ENCODE measurements at regions not wholly inside any gene's neighbourhood (a gene's known extent, or its start where the extent isn't known, plus 50 kb on each side); places are given as distances from the start of the nearest gene placed in this dataset.

DNA sequence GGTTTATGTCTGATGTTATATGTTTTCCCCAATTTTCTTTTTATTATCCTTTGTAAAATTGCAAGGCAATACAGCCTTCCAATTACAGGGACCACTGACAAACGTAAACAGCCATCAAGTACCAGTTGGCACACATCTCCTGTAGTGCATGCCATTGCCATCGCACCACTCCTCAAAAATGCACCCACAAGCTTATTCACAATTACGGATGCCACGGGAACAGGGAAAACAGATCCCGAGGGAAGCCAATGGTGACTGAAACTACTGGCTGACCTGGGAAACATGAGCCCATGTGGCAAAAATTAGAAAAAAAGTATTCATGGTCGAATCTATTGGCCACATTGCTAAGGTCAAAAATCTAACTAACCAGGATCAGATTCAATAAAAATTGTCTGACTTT, 395.2 kb downstream of the PAX1 start:
- CTCF ChIA-PET: no interaction called here

DNA sequence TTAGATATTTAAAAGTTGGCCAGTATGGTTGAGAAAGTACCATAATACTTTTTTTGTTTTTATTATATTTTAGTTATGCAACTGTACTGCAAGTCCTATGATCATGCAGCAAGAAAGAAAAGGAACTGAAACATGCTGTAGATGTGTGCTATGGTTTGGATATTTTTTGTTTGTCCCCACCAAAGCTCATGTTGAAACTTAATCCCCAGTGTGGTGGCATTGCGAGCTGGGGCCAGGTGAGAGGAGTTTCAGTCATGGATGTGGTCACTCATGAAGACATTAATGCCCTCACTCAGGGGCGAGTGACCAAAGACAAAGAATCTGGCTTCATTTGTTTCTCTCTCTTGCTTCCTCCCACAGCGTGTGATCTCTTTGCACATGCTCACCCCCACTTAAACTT, 393.9 kb downstream of the PAX1 start:
- CTCF ChIA-PET: no interaction called here
- H3K27ac ChIP-seq (ENCODE audit: low read length): no peak overlapping the region
- no peaks in the 10 kb centered on the region for H3K9me2 ChIP-seq (replicated peaks; ENCODE audit: low read length)
- no peaks in the 10 kb centered on the region for H4K20me1 ChIP-seq (ENCODE audit: low read length)
- no TSS peak for BruUV-seq (replicated peaks)
- POLR2A ChIA-PET (ENCODE audit: unreplicated experiment): no interaction called here
- H3K9me3 ChIP-seq (ENCODE audit: low read length): no peaks in the 10 kb centered on the region
- no peaks in the 10 kb centered on the region for H3K27me3 ChIP-seq (ENCODE audit: low read length)
- intact Hi-C loops (cut with micrococcal nuclease): no loop called here
- no peak overlapping the region for H2AFZ ChIP-seq (ENCODE audit: low read length)
- ATAC-seq (no peak), DNase-seq (no peak)
- no peaks in the 10 kb centered on the region for H3K36me3 ChIP-seq (ENCODE audit: low read depth, low read length)
- no peaks in the 10 kb centered on the region for H3K4me1 ChIP-seq (ENCODE audit: insufficient read depth, low read length)
- TF ChIP-seq EZH2phosphoT487 (IDR thresholded peaks at IDR 0.05; ENCODE audit: borderline replicate concordance, low read length): no peak
- TF ChIP-seq EZH2 (IDR thresholded peaks at IDR 0.05; ENCODE audit: low read length, unreplicated experiment): no peak
- TF ChIP-seq, protein P1, sequence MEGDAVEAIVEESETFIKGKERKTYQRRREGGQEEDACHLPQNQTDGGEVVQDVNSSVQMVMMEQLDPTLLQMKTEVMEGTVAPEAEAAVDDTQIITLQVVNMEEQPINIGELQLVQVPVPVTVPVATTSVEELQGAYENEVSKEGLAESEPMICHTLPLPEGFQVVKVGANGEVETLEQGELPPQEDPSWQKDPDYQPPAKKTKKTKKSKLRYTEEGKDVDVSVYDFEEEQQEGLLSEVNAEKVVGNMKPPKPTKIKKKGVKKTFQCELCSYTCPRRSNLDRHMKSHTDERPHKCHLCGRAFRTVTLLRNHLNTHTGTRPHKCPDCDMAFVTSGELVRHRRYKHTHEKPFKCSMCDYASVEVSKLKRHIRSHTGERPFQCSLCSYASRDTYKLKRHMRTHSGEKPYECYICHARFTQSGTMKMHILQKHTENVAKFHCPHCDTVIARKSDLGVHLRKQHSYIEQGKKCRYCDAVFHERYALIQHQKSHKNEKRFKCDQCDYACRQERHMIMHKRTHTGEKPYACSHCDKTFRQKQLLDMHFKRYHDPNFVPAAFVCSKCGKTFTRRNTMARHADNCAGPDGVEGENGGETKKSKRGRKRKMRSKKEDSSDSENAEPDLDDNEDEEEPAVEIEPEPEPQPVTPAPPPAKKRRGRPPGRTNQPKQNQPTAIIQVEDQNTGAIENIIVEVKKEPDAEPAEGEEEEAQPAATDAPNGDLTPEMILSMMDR (conservative IDR thresholded peaks at IDR 0.05; ENCODE audit: low read depth, low read length): no peak
- H3K4me2 ChIP-seq (ENCODE audit: low read length): no peak overlapping the region
- no peaks in the 10 kb centered on the region for H3F3A ChIP-seq (ENCODE audit: low read length, unreplicated experiment)
- H3K79me2 ChIP-seq (ENCODE audit: low read length): no peaks in the 10 kb centered on the region
- no peak overlapping the region for H3K4me3 ChIP-seq (ENCODE audit: low read length)
- no peak overlapping the region for H3K9ac ChIP-seq (ENCODE audit: low read length)

More for the DNA sequence above, 395.2 kb downstream of the PAX1 start:
- Histone ChIP-seq H3K27ac (ENCODE audit: low read length) (no peak overlapping the region), H3K36me3 (ENCODE audit: low read depth, low read length) (no peaks in the 10 kb centered on the region), H3K4me3 (ENCODE audit: low read length) (no peak overlapping the region), H4K20me1 (ENCODE audit: low read length) (no peaks in the 10 kb centered on the region), H3K4me1 (ENCODE audit: insufficient read depth, low read length) (no peaks in the 10 kb centered on the region), H3K9me2 (replicated peaks; ENCODE audit: low read length) (no peaks in the 10 kb centered on the region), H3K9me3 (ENCODE audit: low read length) (no peaks in the 10 kb centered on the region), H3F3A (ENCODE audit: low read length, unreplicated experiment) (no peaks in the 10 kb centered on the region), H3K27me3 (ENCODE audit: low read length) (no peaks in the 10 kb centered on the region), H3K79me2 (ENCODE audit: low read length) (no peaks in the 10 kb centered on the region), H3K9ac (ENCODE audit: low read length) (no peak overlapping the region), H2AFZ (ENCODE audit: low read length) (no peak overlapping the region), H3K4me2 (ENCODE audit: low read length) (no peak overlapping the region)
- intact Hi-C loops (cut with micrococcal nuclease): no loop called here
- ATAC-seq (no peak), DNase-seq (no peak)
- POLR2A ChIA-PET (ENCODE audit: unreplicated experiment): no interaction called here
- TF ChIP-seq EZH2 (IDR thresholded peaks at IDR 0.05; ENCODE audit: low read length, unreplicated experiment) (no peak), EZH2phosphoT487 (IDR thresholded peaks at IDR 0.05; ENCODE audit: borderline replicate concordance, low read length) (no peak)
- TF ChIP-seq, protein P1 (conservative IDR thresholded peaks at IDR 0.05; ENCODE audit: low read depth, low read length): no peak
- no TSS peak for BruUV-seq (replicated peaks)

DNA sequence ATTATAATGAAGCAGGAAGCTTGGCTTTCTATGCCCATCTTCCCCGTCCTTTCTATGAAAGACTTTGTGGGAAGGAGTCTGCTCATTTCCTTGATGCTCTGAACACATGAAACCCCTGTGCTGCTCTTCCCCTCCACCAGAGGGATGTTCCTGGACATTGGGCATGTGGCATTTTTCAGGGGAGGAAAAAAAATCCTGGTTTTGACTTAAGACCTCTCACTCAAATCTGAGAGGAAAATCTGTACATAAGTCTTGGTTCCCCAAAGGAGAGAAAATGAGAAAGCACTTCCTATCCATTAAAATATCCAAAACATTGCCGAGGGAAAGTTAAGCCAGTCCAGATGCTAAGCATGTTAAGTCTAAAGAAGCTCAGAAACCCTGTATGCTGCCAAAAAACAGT, 393.0 kb downstream of the PAX1 start:
- ChIA-PET POLR2A (ENCODE audit: unreplicated experiment) (no interaction called here), CTCF (no interaction called here)
- Histone ChIP-seq H3K4me2 (ENCODE audit: low read length) (no peak overlapping the region), H3K27ac (ENCODE audit: low read length) (no peak overlapping the region), H3K36me3 (ENCODE audit: low read depth, low read length) (no peaks in the 10 kb centered on the region), H3K9ac (ENCODE audit: low read length) (no peak overlapping the region), H4K20me1 (ENCODE audit: low read length) (no peaks in the 10 kb centered on the region), H3K4me1 (ENCODE audit: insufficient read depth, low read length) (no peaks in the 10 kb centered on the region), H3K9me2 (replicated peaks; ENCODE audit: low read length) (no peaks in the 10 kb centered on the region), H3K27me3 (ENCODE audit: low read length) (no peaks in the 10 kb centered on the region), H2AFZ (ENCODE audit: low read length) (no peak overlapping the region), H3K79me2 (ENCODE audit: low read length) (no peaks in the 10 kb centered on the region), H3F3A (ENCODE audit: low read length, unreplicated experiment) (no peaks in the 10 kb centered on the region), H3K4me3 (ENCODE audit: low read length) (no peak overlapping the region), H3K9me3 (ENCODE audit: low read length) (peaks cover under 1% of the 10 kb centered on the region; the same call in 1 of the 2 replicates)
- BruUV-seq (replicated peaks): no TSS peak
- DNase-seq: no peak
- no peak for TF ChIP-seq EZH2phosphoT487 (IDR thresholded peaks at IDR 0.05; ENCODE audit: borderline replicate concordance, low read length)
- ATAC-seq: no peak
- intact Hi-C loops (cut with micrococcal nuclease): no loop called here

All from PC-3 (cell line).